Transverse colon (tissue), 4 donors: ENCODE measurements at regions not wholly inside any gene's neighbourhood (a gene's known extent, or its start where the extent isn't known, plus 50 kb on each side); places are given as distances from the start of the nearest gene placed in this dataset.

Experiments used
- CTCF ChIP-seq, 5 experiments: fragments of 200-600 bp in 3 of 5; fragments of 450-650 bp in 2 of 5; sonication (generic) in 3 of 5; IDR thresholded peaks; 1 replicate in 2 of 5; 2 replicates in 3 of 5; pipeline ENCODE4 v1.5.1; 2016 to 2017; ENCODE audit warnings: antibody characterized with exemption in 5 of 5, inconsistent platforms in 3 of 5, mild to moderate bottlenecking in 2 of 5, moderate library complexity in 1 of 5
- POLR2A ChIP-seq: fragments of 450-650 bp; IDR thresholded peaks from one replicate; pipeline ENCODE4 v1.6.1; 2016; ENCODE audit warnings: antibody characterized with exemption, mild to moderate bottlenecking, moderate library complexity
- POLR2AphosphoS5 ChIP-seq, 3 donors: sonication (generic); formaldehyde crosslinking; IDR thresholded peaks; one replicate each; pipeline ENCODE4 v1.6.1; 2016; ENCODE audit warnings: antibody characterized with exemption in 3 of 3

GRCh38 chrX:150254909-150255308 is 108.2 kb upstream of the MAMLD1 start:
- TF ChIP-seq CTCF (IDR thresholded peaks at IDR 0.05): no peak
- no peak for TF ChIP-seq POLR2A
- no peak for TF ChIP-seq POLR2AphosphoS5 (IDR thresholded peaks at IDR 0.05)
